Urinary bladder (tissue), 3 donors: ENCODE measurements at regions not wholly inside any gene's neighbourhood (a gene's known extent, or its start where the extent isn't known, plus 50 kb on each side); places are given as distances from the start of the nearest gene placed in this dataset.

Experiments
- DNase-seq: peaks from one replicate; pipeline ENCODE4 v3.0.0-alpha.2; 2015; ENCODE audit errors: extremely low spot score
- H3K27ac ChIP-seq: one replicate; pipeline ENCODE4 v1.5.1; 2013; ENCODE audit warnings: low read depth, mild to moderate bottlenecking, moderate library complexity
- H3K36me3 ChIP-seq: one replicate; pipeline ENCODE4 v1.6.1; 2013; ENCODE audit warnings: mild to moderate bottlenecking, moderate library complexity; ENCODE audit not compliant: insufficient read depth
- H3K4me1 ChIP-seq: one replicate; pipeline ENCODE4 v1.6.1; 2013; ENCODE audit warnings: mild to moderate bottlenecking, moderate library complexity; ENCODE audit not compliant: insufficient read depth
- H3K4me3 ChIP-seq: one replicate; pipeline ENCODE4 v1.5.1; 2013; ENCODE audit warnings: low read depth, low read length
- WGBS: extraction: QIAGEN DNeasy Blood & Tissue Kit; methylation state at CpG from one replicate; pipeline ENCODE4 v1.1.7; 2013; 5-methylcytosine and 5-hydroxymethylcytosine counted together
- donor health status: healthy with polysubstance abuse.
- donor health status: healthy.

GRCh38 chr3:106720510-106720909 lies 656.7 kb upstream of the CCDC54 start:
- no peak overlapping the region for H3K4me3 ChIP-seq
- no peak for DNase-seq
- H3K27ac ChIP-seq, result no peak overlapping the region
- no peaks in the 10 kb centered on the region for H3K4me1 ChIP-seq
- WGBS, result 93% methylated on average over 9 of the region's 9 CpGs
- H3K36me3 ChIP-seq, result no peaks in the 10 kb centered on the region

DNA sequence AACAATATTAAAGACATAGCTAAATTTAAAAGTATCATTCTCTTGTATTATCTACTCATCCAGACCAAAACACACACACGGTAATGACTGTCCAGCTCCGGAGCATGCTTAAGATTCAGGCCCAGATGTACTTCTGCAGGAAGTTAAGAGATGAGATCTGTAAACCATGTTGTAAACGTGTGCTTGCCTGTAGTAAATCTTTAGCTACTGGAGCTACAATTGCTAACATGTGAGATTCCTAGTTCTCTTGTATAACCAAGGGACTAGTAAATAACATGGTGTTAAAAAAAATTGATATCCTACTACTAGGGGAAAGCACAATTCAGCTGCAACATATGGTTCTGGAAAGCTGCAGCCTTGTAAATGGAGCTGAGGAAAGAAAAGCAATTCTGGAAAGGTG lies 651.7 kb upstream of the CCDC54 start:
- H3K4me1 ChIP-seq, result no peaks in the 10 kb centered on the region
- H3K36me3 ChIP-seq, result no peaks in the 10 kb centered on the region
- DNase-seq, result no peak
- H3K27ac ChIP-seq, result no peak overlapping the region
- no peak overlapping the region for H3K4me3 ChIP-seq
- 30% methylated on average over 3 of the region's 3 CpGs for WGBS

DNA sequence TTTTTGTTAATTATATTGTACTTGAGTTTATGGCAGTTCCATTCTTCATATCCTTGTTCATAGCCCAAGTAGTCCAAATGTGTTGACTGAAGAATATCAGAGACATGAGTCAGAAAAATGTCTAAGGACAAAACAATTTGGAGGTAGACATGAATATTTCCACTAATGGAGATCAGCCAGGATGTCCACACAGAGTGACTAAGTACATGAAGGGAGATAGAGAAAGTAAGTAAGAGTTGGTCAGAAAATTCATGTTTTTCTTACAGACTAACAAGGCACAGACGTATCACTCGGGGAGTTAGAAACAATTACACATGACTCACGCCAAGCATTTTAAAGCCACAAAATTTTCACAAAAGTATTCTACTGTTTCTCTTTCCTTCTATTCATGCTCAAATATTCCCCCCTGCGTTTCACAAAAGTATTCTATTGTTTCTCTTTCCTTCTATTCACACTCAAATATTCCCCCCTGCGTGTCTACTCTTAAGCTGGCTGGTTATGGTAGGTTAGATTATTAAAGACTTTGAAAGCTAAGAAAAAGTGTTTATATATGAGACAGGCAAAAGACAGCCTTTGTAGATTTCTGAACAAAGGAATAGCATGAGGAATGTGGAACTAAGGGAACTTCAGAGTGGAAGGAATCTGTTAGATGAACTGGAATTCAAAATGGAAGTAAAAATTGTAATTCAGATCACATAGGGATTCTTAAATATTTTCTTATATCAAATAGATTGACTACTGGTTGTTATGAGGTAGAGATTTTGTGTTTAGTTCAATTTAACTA lies 648.7 kb upstream of the CCDC54 start:
- Histone ChIP-seq H3K4me3 (no peak overlapping the region), H3K27ac (no peak overlapping the region), H3K4me1 (no peaks in the 10 kb centered on the region), H3K36me3 (no peaks in the 10 kb centered on the region)
- no peak for DNase-seq
- WGBS, result 80% methylated on average over 5 of the region's 5 CpGs

- Histone ChIP-seq H3K4me1 (no peaks in the 10 kb centered on the region), H3K4me3 (no peak overlapping the region), H3K36me3 (no peaks in the 10 kb centered on the region), H3K27ac (no peak overlapping the region)
- no peak for DNase-seq
- WGBS, result 65% methylated on average over 1 of the region's 1 CpG
Observed at GRCh38 chr3:106729481-106729880, 647.8 kb upstream of the CCDC54 start.

- no peak for DNase-seq
- no peaks in the 10 kb centered on the region for H3K36me3 ChIP-seq
- no peak overlapping the region for H3K4me3 ChIP-seq
- H3K4me1 ChIP-seq, result no peaks in the 10 kb centered on the region
- 95% methylated on average over 2 of the region's 2 CpGs for WGBS
- H3K27ac ChIP-seq, result no peak overlapping the region
Observed at GRCh38 chr3:106731230-106731629, 646.0 kb upstream of the CCDC54 start.

- WGBS, result 90% methylated on average over 1 of the region's 1 CpG
- Histone ChIP-seq H3K4me1 (no peaks in the 10 kb centered on the region), H3K36me3 (no peaks in the 10 kb centered on the region), H3K27ac (no peak overlapping the region), H3K4me3 (no peak overlapping the region)
- DNase-seq, result no peak
Observed at GRCh38 chr3:106734712-106735111, 642.5 kb upstream of the CCDC54 start.

- H3K27ac ChIP-seq, result no peak overlapping the region
- DNase-seq, result no peak
Observed at GRCh38 chr3:106737265-106737664, 640.0 kb upstream of the CCDC54 start.

GRCh38 chr3:106740116-106740515 lies 637.1 kb upstream of the CCDC54 start:
- 63% methylated on average over 1 of the region's 1 CpG for WGBS
- Histone ChIP-seq H3K4me1 (no peaks in the 10 kb centered on the region), H3K36me3 (no peaks in the 10 kb centered on the region), H3K27ac (no peak overlapping the region), H3K4me3 (no peak overlapping the region)
- DNase-seq, result no peak

More at GRCh38 chr3:106737265-106737664, 640.0 kb upstream of the CCDC54 start:
- Histone ChIP-seq H3K36me3 (no peaks in the 10 kb centered on the region), H3K4me1 (no peaks in the 10 kb centered on the region), H3K4me3 (no peak overlapping the region)
- WGBS, result 85% methylated on average over 1 of the region's 1 CpG

GRCh38 chr3:106745344-106746168 lies 631.7 kb upstream of the CCDC54 start:
- Histone ChIP-seq H3K4me3 (no peak overlapping the region), H3K27ac (no peak overlapping the region), H3K4me1 (no peaks in the 10 kb centered on the region), H3K36me3 (no peaks in the 10 kb centered on the region)
- WGBS, result 57% methylated on average over 7 of the region's 7 CpGs
- DNase-seq, result no peak

DNA sequence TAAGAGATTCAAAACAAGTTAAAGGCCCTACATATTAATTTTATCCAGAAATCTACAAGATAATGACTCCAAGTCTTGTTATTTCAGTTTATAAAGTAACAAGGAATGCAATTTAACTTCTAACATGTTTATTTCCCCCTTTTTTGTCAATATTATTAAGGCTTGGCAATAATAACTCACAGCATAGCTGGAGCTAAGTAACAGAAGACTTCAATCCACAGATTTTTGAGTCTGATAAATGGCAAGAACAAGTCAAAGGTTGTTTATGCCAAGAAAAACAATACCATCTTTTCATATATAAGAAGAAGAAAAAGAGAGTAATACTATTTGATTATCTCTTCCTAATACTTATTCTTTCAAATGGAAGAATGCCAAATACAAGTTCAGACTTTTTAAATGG lies 631.0 kb upstream of the CCDC54 start:
- Histone ChIP-seq H3K4me3 (no peak overlapping the region), H3K4me1 (no peaks in the 10 kb centered on the region), H3K27ac (no peak overlapping the region), H3K36me3 (no peaks in the 10 kb centered on the region)
- no peak for DNase-seq

DNA sequence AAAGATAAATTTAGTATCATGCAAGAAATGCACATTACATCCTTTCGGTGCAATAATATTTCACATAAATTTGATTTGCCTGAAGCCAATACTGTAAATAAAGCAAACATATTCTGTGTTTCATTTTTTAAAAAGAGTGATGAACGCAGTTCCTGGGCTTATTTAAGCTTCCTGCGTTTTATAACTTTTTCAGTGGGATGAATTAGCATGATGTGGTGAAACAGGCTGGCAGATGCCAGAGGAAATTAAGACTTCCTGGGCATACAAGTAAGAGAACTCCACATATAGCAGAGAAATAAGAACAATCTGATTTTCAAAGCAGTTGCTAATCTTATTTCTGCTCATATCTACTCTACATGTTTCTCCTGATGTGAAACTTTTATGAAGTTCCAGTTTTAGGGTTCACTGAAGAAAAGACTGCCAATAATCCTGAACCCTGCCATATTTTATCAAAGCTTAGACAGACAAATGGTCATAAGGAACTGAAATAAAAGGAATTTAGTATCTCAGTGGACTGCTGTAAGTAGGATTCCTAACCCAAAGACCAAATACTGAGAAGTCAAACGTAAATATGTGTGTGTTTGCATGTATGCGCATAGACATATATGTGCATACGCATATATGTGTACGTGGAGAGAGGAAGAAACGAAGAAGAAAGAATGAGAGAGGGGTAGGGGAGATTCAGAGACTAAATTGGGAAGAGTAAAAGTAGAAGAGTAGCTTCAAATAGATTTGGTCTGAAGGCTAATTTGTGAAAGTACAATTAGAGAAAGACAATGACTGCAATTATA lies 628.6 kb upstream of the CCDC54 start:
- WGBS, result 81% methylated on average over 8 of the region's 8 CpGs
- no peak for DNase-seq
- no peak overlapping the region for H3K27ac ChIP-seq
- no peaks in the 10 kb centered on the region for H3K36me3 ChIP-seq
- no peaks in the 10 kb centered on the region for H3K4me1 ChIP-seq
- H3K4me3 ChIP-seq, result no peak overlapping the region

DNA sequence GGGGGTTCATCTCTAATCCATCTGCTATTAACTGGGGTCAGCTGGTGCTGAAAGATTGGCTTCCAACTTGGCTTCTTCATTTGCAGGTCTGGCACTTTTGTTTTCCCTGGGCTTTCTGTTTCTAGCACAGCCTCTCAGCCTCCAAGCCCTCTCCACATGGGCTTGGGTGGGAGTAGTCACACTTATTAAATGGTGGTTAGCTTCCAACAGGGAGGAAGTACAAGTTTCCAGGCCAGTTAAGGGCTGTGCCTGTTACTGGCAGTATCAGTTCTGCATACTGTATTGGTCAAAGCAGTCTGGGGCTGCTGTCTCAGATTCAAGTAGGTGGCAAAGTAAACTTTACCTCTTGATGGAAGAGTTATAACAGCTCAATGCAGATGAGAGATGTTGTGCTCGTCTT lies 627.1 kb upstream of the CCDC54 start:
- Histone ChIP-seq H3K27ac (no peak overlapping the region), H3K36me3 (no peaks in the 10 kb centered on the region)
- 86% methylated on average over 1 of the region's 1 CpG for WGBS

GRCh38 chr3:106755336-106755735 lies 621.9 kb upstream of the CCDC54 start:
- no peak for DNase-seq
- H3K27ac ChIP-seq, result no peak overlapping the region
- 90% methylated on average over 2 of the region's 2 CpGs for WGBS
- H3K4me1 ChIP-seq, result no peaks in the 10 kb centered on the region
- H3K36me3 ChIP-seq, result no peaks in the 10 kb centered on the region
- H3K4me3 ChIP-seq, result no peak overlapping the region

More for the DNA sequence above, 627.1 kb upstream of the CCDC54 start:
- no peak for DNase-seq
- H3K4me1 ChIP-seq, result no peaks in the 10 kb centered on the region
- H3K4me3 ChIP-seq, result no peak overlapping the region
